ENCODE measurements at regions not wholly inside any gene's neighbourhood (a gene's known extent, or its start where the extent isn't known, plus 50 kb on each side); places are given as distances from the start of the nearest gene placed in this dataset.

DNA sequence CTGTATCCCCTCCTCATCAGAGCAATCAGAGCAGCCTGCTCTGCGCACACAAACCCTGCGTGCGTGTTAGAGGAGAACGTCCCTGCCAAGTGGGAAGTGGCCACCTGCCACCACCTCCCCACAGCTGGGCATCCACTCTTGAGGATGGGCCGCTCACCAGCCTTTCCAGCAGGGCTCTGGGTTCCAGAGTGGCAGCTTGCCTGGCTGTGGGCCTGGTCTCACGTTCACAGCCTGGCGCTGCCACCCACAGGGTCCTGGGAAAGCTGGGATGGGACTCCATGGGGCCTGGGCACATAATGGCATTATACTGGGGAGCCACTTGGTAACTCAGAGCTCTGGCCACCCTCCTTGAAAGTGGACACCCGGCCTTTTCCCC, 151.1 kb upstream of the PPP2R2D start:
- POLR2A ChIA-PET = no interaction called here
- H3K36me3 Mint-ChIP-seq = no peaks in the 10 kb centered on the region

DNA sequence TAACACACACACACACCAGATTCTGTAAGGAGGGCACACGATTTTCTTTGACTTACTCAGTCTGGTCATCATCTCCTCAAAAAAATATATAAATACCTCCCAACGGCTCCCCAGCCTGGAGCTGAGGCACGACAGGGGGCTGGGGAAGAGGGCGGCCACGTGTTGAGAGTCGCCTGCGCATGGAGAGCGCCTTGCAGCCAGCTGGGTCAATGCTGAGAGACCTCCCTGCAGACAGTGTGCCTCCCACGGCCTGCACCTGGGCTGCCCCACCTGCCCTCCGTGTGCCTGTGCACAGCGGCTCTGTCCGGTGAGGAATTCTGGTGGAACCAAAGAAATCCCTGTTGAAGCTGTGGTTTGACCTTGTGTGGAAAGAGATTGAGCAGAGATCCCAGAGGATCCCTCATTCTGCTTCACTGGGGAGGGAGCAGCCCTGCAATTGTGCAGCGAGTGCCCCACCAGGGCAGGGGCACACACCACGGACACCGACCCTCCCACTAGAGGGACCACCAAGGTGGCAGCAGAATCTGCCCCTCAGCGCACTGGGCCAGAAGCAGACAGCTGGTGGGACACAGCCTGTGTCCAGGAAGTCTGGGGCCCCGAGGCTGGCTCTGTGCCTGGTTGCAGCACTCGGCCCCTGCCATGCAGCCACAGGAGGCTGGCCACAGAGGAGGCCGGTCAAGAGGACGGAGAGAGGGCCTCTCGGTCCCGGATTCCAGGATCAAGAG, 150.5 kb upstream of the PPP2R2D start:
- Histone ChIP-seq H3K4me3 (ENCODE audit: low read length) (no peak overlapping the region), H3K27ac (ENCODE audit: low read depth, low read length) (no peak overlapping the region), H3K36me3 (ENCODE audit: insufficient read depth, low read length) (no peaks in the 10 kb centered on the region), H3K9me3 (ENCODE audit: low read length) (no peaks in the 10 kb centered on the region), H3K4me1 (ENCODE audit: insufficient read depth, low read length) (no peaks in the 10 kb centered on the region), H3K27me3 (ENCODE audit: insufficient read depth, low read length, poor library complexity, severe bottlenecking) (no peaks in the 10 kb centered on the region)
- Mint-ChIP-seq H3K36me3 (no peaks in the 10 kb centered on the region), H3K4me1 (no peaks in the 10 kb centered on the region), H3K27ac (no peak overlapping the region), H3K4me3 (no peak overlapping the region), H3K27me3 (peaks cover 8 to 9% of the 10 kb centered on the region in 2 donors), H3K9me3 (peaks cover 0 to 2% (median 0%) of the 10 kb centered on the region in 5 donors)
- no peak for DNase-seq
- ChIA-PET CTCF (no interaction called here), POLR2A (no interaction called here)

More for the DNA sequence above, 151.1 kb upstream of the PPP2R2D start:
- H3K36me3 ChIP-seq (ENCODE audit: insufficient read depth, low read length) = no peaks in the 10 kb centered on the region
- H3K27me3 ChIP-seq (ENCODE audit: insufficient read depth, low read length, poor library complexity, severe bottlenecking) = no peaks in the 10 kb centered on the region
- H3K27ac ChIP-seq (ENCODE audit: low read depth, low read length) = no peak overlapping the region
- DNase-seq = no peak
- Mint-ChIP-seq H3K27me3 (peaks cover 9 to 13% of the 10 kb centered on the region in 2 donors), H3K4me1 (no peaks in the 10 kb centered on the region), H3K27ac (no peak overlapping the region), H3K4me3 (no peak overlapping the region), H3K9me3 (peaks cover 0 to 2% (median 0%) of the 10 kb centered on the region in 5 donors)
- H3K9me3 ChIP-seq (ENCODE audit: low read length) = no peaks in the 10 kb centered on the region
- CTCF ChIA-PET = no interaction called here
- no peaks in the 10 kb centered on the region for H3K4me1 ChIP-seq (ENCODE audit: insufficient read depth, low read length)
- no peak overlapping the region for H3K4me3 ChIP-seq (ENCODE audit: low read length)

DNA sequence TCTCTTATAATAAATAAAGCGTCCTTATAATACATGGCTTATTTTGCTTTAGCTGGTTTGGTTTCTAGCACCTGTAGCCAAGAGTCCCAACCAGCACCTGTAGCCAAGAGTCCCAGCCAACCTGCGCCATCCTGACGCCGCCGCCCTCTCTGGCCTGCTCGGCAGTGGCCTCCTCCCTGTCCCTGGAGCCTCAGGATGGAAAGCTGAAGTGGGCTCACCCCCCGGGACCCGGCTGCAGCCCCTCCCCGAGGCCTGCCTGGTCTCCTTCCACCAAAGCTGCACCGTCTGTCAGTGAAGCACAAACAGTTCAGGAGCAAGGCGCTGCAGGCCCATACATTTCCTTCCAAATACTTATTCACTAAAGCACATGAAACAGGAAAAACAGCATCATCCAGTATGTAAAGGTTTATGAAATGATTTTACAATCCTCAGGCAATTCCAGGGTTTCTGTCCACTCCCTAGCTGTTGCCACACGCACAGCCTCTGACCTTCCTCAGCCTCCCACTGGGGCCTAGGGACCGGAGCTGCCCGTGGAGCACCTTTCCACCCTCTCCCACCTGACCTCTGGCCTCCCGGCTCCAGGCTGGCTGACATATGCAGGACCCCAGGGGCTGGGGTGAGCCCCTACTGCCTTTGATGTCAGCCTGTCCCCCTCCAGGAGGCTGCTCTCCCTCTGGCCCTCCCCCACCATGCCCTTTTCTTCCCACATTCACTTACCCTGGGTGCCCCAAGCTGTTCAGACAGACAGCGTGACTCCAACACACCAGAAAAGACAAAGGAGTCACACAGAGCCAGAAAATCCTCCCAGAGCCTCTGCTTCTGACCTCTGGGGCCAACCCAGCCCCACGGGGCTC, 149.6 kb upstream of the PPP2R2D start:
- no peaks in the 10 kb centered on the region for H3K27me3 ChIP-seq (ENCODE audit: insufficient read depth, low read length, poor library complexity, severe bottlenecking)
- Mint-ChIP-seq H3K9me3 (no peaks in the 10 kb centered on the region), H3K36me3 (no peaks in the 10 kb centered on the region), H3K4me1 (no peaks in the 10 kb centered on the region), H3K4me3 (no peak overlapping the region), H3K27me3 (peaks cover 5 to 8% of the 10 kb centered on the region in 2 donors), H3K27ac (no peak overlapping the region)
- H3K4me3 ChIP-seq (ENCODE audit: low read length) = no peak overlapping the region
- no peaks in the 10 kb centered on the region for H3K4me1 ChIP-seq (ENCODE audit: insufficient read depth, low read length)
- no peaks in the 10 kb centered on the region for H3K36me3 ChIP-seq (ENCODE audit: insufficient read depth, low read length)
- DNase-seq = no peak
- CTCF ChIA-PET = no interaction called here
- no peaks in the 10 kb centered on the region for H3K9me3 ChIP-seq (ENCODE audit: low read length)
- no peak overlapping the region for H3K27ac ChIP-seq (ENCODE audit: low read depth, low read length)
- POLR2A ChIA-PET = no interaction called here

DNA sequence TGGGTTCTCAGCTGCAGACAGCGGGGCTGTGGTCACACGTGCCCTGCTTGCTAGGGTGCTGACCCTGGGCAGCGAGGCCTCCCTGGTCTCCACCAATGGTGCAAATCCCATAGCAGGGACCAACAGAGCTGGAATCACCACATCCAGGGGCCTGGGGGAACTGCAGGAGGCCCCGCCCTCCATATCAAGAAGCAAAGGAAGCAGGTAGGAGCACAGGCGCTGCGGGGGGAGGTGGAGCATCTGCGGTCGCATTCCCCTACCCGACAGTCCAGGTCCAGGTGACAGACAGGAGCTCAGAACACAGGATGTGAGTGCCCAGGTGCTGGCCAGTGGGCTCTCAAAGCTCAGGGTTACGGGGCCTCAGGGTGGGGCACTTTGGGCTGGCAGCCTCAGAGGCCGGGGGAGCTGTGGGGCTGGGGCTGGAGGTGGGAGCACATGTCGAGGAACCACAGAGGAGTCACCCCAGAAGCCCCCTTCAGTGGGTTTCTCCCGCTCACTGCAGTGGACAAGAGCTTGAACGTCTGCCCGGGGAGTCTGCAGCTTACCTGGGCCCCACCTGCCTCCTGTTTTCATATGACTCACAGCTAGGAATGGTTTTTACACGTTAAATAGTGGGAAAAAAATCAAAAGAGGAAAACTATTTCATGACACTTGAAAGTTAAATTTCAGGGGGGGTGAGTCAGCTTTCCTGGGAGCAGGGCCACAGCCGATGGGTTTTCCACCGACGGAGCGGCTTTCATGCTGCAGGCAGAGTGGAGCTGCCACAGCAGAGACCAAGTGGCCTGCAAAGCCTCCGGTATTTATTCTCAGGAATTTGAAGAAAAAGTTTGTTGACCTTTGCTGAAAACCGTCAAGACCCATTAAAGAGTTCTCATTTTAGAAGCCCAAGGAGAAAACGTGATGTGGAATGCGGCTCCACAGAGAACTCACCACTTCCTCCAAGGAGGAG, 148.7 kb upstream of the PPP2R2D start:
- no peak overlapping the region for H3K4me3 ChIP-seq (ENCODE audit: low read length)
- no peak overlapping the region for H3K27ac ChIP-seq (ENCODE audit: low read depth, low read length)
- no peaks in the 10 kb centered on the region for H3K4me1 Mint-ChIP-seq
- H3K27me3 Mint-ChIP-seq = peaks cover 7 to 8% of the 10 kb centered on the region in 2 donors
- H3K27me3 ChIP-seq (ENCODE audit: insufficient read depth, low read length, poor library complexity, severe bottlenecking) = no peaks in the 10 kb centered on the region
- H3K27ac Mint-ChIP-seq = no peak overlapping the region
- DNase-seq = no peak
- H3K4me1 ChIP-seq (ENCODE audit: insufficient read depth, low read length) = no peaks in the 10 kb centered on the region
- H3K9me3 ChIP-seq (ENCODE audit: low read length) = no peaks in the 10 kb centered on the region
- CTCF ChIA-PET = no interaction called here
- POLR2A ChIA-PET = no interaction called here
- no peak overlapping the region for H3K4me3 Mint-ChIP-seq
- no peaks in the 10 kb centered on the region for H3K36me3 ChIP-seq (ENCODE audit: insufficient read depth, low read length)
- no peaks in the 10 kb centered on the region for H3K36me3 Mint-ChIP-seq
- H3K9me3 Mint-ChIP-seq = no peaks in the 10 kb centered on the region

DNA sequence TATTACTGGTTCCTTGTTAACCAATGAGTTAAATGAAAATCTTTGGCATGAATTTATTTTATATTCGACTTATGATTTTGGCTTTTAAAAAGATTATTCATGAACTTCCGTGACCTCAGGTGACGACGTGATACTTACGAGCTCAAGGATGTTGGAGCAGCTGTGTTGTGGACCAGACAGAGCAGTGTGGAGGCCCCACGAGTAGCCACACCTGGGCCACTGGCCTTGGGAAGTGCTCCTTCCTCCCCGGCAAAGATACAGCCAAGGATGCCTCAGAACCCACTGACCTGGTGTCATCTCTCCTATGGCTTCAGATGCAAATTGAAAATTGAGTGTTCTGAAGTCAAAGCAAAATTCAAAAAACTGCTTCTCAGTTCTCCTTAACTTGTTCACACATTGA, 147.5 kb upstream of the PPP2R2D start:
- Mint-ChIP-seq H3K36me3 (no peaks in the 10 kb centered on the region), H3K9me3 (no peaks in the 10 kb centered on the region), H3K4me1 (no peaks in the 10 kb centered on the region), H3K4me3 (no peak overlapping the region), H3K27me3 (peaks cover 5% of the 10 kb centered on the region in 2 donors), H3K27ac (no peak overlapping the region)
- no peak for DNase-seq
- Histone ChIP-seq H3K4me1 (ENCODE audit: insufficient read depth, low read length) (no peaks in the 10 kb centered on the region), H3K9me3 (ENCODE audit: low read length) (no peaks in the 10 kb centered on the region), H3K36me3 (ENCODE audit: insufficient read depth, low read length) (no peaks in the 10 kb centered on the region), H3K27ac (ENCODE audit: low read depth, low read length) (no peak overlapping the region), H3K27me3 (ENCODE audit: insufficient read depth, low read length, poor library complexity, severe bottlenecking) (no peaks in the 10 kb centered on the region), H3K4me3 (ENCODE audit: low read length) (no peak overlapping the region)
- ChIA-PET POLR2A (no interaction called here), CTCF (no interaction called here)

DNA sequence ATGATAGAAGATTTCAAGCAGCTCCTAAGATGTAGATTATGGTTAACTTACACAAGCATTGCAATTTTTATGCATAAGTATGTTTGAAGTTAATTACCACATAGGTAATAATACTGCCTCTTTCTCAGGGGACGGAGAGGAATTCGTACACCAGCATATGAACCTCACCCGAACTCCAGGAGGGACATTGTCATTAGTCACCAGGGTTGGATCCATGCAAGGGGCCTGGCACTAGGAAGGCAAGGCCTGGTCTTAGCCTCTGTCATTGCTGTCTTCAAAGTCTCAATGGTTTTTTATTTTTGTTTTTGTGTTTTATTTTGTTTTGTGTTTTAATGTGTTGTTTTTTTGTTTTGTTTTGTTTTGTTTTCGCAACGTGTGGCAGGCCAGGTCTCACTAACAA, 145.6 kb upstream of the PPP2R2D start:
- DNase-seq = no peak
- ChIA-PET POLR2A (no interaction called here), CTCF (no interaction called here)
- H3K27me3 ChIP-seq (ENCODE audit: insufficient read depth, low read length, poor library complexity, severe bottlenecking) = no peaks in the 10 kb centered on the region
- Mint-ChIP-seq H3K4me3 (no peak overlapping the region), H3K9me3 (no peaks in the 10 kb centered on the region), H3K27ac (no peak overlapping the region), H3K36me3 (no peaks in the 10 kb centered on the region), H3K4me1 (no peaks in the 10 kb centered on the region), H3K27me3 (peaks cover 0 to 3% of the 10 kb centered on the region in 2 donors)
- no peaks in the 10 kb centered on the region for H3K36me3 ChIP-seq (ENCODE audit: insufficient read depth, low read length)
- no peaks in the 10 kb centered on the region for H3K9me3 ChIP-seq (ENCODE audit: low read length)
- H3K4me3 ChIP-seq (ENCODE audit: low read length) = no peak overlapping the region
- H3K4me1 ChIP-seq (ENCODE audit: insufficient read depth, low read length) = no peaks in the 10 kb centered on the region
- no peak overlapping the region for H3K27ac ChIP-seq (ENCODE audit: low read depth, low read length)

DNA sequence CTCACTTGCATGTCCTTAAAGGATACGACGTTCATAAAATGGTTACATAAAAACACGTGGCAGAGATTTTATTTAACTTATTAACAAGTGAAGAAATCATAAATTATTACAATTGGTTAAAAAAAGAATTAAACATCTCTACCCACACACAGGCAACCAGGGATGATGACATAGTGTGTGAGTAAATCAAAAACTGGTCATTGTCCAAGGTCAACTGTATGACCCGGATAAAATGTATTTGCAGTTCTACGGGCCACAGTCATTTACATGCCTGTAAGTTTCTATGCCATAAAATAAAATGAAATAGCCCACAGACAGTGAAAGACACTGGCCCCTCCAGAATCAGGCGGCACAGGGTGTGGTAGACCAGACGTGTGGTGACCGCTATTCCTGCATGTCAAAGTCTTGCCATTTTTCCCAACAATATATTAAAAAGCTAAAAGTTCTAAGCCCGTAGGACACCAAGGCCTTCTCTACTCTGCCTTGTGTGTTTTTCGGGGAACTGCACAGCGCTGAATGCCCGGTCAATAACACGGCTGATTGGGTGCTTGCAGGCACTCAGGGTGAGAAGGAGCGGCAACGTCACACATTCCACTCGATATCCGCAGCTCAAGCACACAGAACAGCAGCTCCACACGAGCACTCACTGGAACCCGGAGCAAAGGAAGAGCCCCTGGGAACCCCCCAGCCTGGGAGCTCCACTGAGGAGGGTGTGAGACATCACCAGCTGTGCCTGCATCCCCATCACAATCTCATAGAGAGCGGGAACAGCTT, 143.3 kb upstream of the PPP2R2D start:
- CTCF ChIA-PET = no interaction called here

More for the DNA sequence above, 143.3 kb upstream of the PPP2R2D start:
- Mint-ChIP-seq H3K4me1 (no peaks in the 10 kb centered on the region), H3K27me3 (peaks cover 3 to 10% of the 10 kb centered on the region in 2 donors), H3K27ac (no peak overlapping the region), H3K9me3 (peaks cover 0 to 2% (median 0%) of the 10 kb centered on the region in 5 donors), H3K4me3 (no peak overlapping the region), H3K36me3 (no peaks in the 10 kb centered on the region)
- POLR2A ChIA-PET = no interaction called here
- Histone ChIP-seq H3K27ac (ENCODE audit: low read depth, low read length) (no peak overlapping the region), H3K9me3 (ENCODE audit: low read length) (no peaks in the 10 kb centered on the region), H3K27me3 (ENCODE audit: insufficient read depth, low read length, poor library complexity, severe bottlenecking) (no peaks in the 10 kb centered on the region), H3K36me3 (ENCODE audit: insufficient read depth, low read length) (no peaks in the 10 kb centered on the region), H3K4me1 (ENCODE audit: insufficient read depth, low read length) (no peaks in the 10 kb centered on the region), H3K4me3 (ENCODE audit: low read length) (no peak overlapping the region)
- DNase-seq = no peak
